ENCODE measurements at regions not wholly inside any gene's neighbourhood (a gene's known extent, or its start where the extent isn't known, plus 50 kb on each side); places are given as distances from the start of the nearest gene placed in this dataset.

DNA sequence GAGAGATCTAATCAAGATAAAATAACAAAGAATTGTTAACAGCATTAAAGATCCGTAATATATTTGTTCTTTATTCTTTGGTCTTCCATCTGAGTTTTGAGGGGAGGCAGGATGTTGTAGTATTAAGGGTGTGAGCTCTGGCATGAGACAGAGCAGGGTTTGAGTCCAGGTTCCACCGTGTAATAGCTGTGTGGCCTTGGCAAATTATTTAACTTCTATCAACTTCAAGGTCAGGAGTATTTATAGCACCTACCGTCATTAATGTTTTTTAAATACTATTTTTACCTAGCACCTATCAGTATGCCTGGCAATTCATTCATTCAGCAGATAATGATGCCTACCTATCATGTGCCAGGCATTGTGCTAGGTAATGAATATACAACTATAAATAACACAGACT lies 180.1 kb upstream of the NABP1 start:
- Histone ChIP-seq H3K27ac (no peak overlapping the region), H3K9me3 (no peaks in the 10 kb centered on the region), H3K4me3 (no peak overlapping the region), H3K27me3 (replicated peaks; ENCODE audit: insufficient read depth) (no peaks in the 10 kb centered on the region), H3K36me3 (no peaks in the 10 kb centered on the region), H3K4me1 (replicated peaks) (no peaks in the 10 kb centered on the region)
- TF ChIP-seq CTCF (IDR thresholded peaks at IDR 0.05), result no peak
- TF ChIP-seq POLR2AphosphoS5 (IDR thresholded peaks at IDR 0.05), result no peak
- TF ChIP-seq POLR2A (IDR thresholded peaks at IDR 0.05), result no peak
- intact Hi-C loops (cut with DNase I), result no loop called here
- 26% methylated on average over 3 of the region's 3 CpGs for WGBS
- DNase-seq (ENCODE audit: low spot score), result no peak

GRCh38 chr2:191499050-191499449 lies 178.9 kb upstream of the NABP1 start:
- Histone ChIP-seq H3K27ac (no peak overlapping the region), H3K36me3 (no peaks in the 10 kb centered on the region), H3K9me3 (no peaks in the 10 kb centered on the region), H3K27me3 (replicated peaks; ENCODE audit: insufficient read depth) (no peaks in the 10 kb centered on the region), H3K4me1 (replicated peaks) (no peaks in the 10 kb centered on the region), H3K4me3 (no peak overlapping the region)
- intact Hi-C loops (cut with DNase I), result no loop called here
- TF ChIP-seq POLR2A (IDR thresholded peaks at IDR 0.05) (no peak), CTCF (IDR thresholded peaks at IDR 0.05) (no peak), POLR2AphosphoS5 (IDR thresholded peaks at IDR 0.05) (no peak)
- WGBS, result 94% methylated on average over 5 of the region's 5 CpGs
- DNase-seq (ENCODE audit: low spot score), result no peak

DNA sequence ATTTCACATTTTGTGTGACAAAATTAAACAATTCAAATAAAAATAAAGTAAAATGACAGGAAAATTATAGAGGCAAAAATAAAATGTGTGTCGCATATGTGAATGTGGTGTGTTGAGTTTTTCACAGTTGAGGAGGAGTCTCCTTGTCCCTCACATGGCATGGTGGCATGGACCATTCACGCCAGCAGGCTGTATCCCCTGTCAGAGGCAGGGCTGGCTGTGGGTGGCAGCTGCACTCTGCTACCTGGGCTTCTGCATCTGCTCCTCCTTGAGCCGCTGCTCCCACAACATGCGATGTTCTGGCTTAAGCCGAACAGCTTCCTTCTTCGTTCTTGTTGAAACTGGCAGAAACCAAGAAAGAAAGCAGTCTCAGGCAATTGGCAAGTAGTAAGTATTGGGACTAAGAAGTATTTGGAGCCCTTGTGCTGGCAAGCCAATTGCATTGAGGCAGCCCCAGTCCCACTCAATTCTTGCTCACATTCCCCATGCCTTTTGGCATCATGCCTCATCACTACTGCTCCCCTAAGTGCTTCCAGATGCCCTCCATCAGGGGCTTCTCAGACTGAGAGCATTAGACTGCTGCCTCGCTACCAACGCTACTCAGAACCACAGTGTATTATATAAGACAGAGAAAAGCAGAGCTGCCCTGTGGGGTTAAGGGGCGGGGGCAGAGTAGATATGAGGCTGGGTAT lies 177.9 kb upstream of the NABP1 start:
- Histone ChIP-seq H3K9me3 (no peaks in the 10 kb centered on the region), H3K36me3 (no peaks in the 10 kb centered on the region), H3K27me3 (replicated peaks; ENCODE audit: insufficient read depth) (no peaks in the 10 kb centered on the region), H3K4me3 (no peak overlapping the region), H3K27ac (no peak overlapping the region), H3K4me1 (replicated peaks) (no peaks in the 10 kb centered on the region)
- TF ChIP-seq POLR2A (IDR thresholded peaks at IDR 0.05) (no peak), CTCF (IDR thresholded peaks at IDR 0.05) (no peak), POLR2AphosphoS5 (IDR thresholded peaks at IDR 0.05) (no peak)
- no peak for DNase-seq (ENCODE audit: low spot score)
- WGBS, result 84% methylated on average over 9 of the region's 9 CpGs
- intact Hi-C loops (cut with DNase I), result loop anchor here (2.0 to 5.0 kb wide), 2 partner anchors 255 to 333 kb away; partner anchors contain the start of gene MYO1B

- intact Hi-C loops (cut with DNase I), result loop anchor here (2.0 to 5.0 kb wide), 2 partner anchors 256 to 333 kb away; partner anchors contain the start of gene MYO1B
- Histone ChIP-seq H3K27ac (no peak overlapping the region), H3K4me1 (replicated peaks) (no peaks in the 10 kb centered on the region), H3K4me3 (no peak overlapping the region), H3K36me3 (no peaks in the 10 kb centered on the region), H3K9me3 (no peaks in the 10 kb centered on the region), H3K27me3 (replicated peaks; ENCODE audit: insufficient read depth) (no peaks in the 10 kb centered on the region)
- TF ChIP-seq CTCF (IDR thresholded peaks at IDR 0.05), result no peak
- TF ChIP-seq POLR2A (IDR thresholded peaks at IDR 0.05), result no peak
- TF ChIP-seq POLR2AphosphoS5 (IDR thresholded peaks at IDR 0.05), result no peak
- 63% methylated on average over 1 of the region's 1 CpG for WGBS
- DNase-seq (ENCODE audit: low spot score), result no peak
Measured at GRCh38 chr2:191500566-191500883, 177.4 kb upstream of the NABP1 start.

DNA sequence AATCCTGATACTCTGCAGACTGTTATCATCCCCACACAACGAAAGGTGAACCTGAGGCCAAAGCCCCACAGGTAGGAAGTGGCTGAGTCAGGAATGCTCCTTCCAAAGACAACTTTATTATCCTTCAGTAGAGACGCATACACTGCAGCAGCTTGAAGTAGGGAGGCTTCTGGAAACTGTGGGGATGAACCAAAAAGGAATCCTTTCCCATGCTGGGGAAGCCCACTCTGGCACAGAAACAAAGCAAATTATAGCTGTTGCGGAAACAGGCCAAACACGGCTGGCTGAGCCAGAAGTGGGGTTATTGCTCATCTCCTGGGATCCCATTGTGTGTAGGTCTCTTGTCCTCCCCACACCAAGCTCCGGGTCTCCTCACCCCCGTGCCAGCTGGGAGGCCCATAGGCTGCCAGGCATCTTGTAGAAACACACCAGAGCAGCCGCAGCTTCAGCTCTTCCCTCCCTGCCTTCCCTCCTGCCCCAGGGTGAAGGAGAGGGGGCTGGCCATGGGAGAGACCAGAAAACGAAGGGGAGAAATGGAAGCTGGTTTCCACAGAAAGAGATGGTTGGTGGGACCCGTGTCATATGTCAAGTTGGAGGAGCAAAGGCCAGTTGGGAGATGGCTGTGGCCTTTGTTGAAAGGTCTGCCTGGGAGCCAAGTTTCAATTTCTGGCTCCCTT lies 176.9 kb upstream of the NABP1 start:
- Histone ChIP-seq H3K9me3 (no peaks in the 10 kb centered on the region), H3K27ac (no peak overlapping the region)
- intact Hi-C loops (cut with DNase I), result loop anchor here (2.0 to 5.0 kb wide), 2 partner anchors 256 to 334 kb away; partner anchors contain the start of gene MYO1B

More for the DNA sequence above, 176.9 kb upstream of the NABP1 start:
- WGBS, result 58% methylated on average over 9 of the region's 9 CpGs
- Histone ChIP-seq H3K4me1 (replicated peaks) (no peaks in the 10 kb centered on the region), H3K36me3 (no peaks in the 10 kb centered on the region), H3K27me3 (replicated peaks; ENCODE audit: insufficient read depth) (no peaks in the 10 kb centered on the region), H3K4me3 (no peak overlapping the region)
- TF ChIP-seq POLR2A (IDR thresholded peaks at IDR 0.05), result no peak
- TF ChIP-seq POLR2AphosphoS5 (IDR thresholded peaks at IDR 0.05), result no peak
- no peak for TF ChIP-seq CTCF (IDR thresholded peaks at IDR 0.05)
- no peak for DNase-seq (ENCODE audit: low spot score)

Data from prostate gland (tissue), 2 donors.